ENCODE measurements at regions not wholly inside any gene's neighbourhood (a gene's known extent, or its start where the extent isn't known, plus 50 kb on each side); places are given as distances from the start of the nearest gene placed in this dataset.

- TF ChIP-seq, protein P1, sequence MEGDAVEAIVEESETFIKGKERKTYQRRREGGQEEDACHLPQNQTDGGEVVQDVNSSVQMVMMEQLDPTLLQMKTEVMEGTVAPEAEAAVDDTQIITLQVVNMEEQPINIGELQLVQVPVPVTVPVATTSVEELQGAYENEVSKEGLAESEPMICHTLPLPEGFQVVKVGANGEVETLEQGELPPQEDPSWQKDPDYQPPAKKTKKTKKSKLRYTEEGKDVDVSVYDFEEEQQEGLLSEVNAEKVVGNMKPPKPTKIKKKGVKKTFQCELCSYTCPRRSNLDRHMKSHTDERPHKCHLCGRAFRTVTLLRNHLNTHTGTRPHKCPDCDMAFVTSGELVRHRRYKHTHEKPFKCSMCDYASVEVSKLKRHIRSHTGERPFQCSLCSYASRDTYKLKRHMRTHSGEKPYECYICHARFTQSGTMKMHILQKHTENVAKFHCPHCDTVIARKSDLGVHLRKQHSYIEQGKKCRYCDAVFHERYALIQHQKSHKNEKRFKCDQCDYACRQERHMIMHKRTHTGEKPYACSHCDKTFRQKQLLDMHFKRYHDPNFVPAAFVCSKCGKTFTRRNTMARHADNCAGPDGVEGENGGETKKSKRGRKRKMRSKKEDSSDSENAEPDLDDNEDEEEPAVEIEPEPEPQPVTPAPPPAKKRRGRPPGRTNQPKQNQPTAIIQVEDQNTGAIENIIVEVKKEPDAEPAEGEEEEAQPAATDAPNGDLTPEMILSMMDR (conservative IDR thresholded peaks at IDR 0.05; ENCODE audit: control insufficient read depth, insufficient read depth, low read depth, low read length), result no peak
- H3K4me3 ChIP-seq (ENCODE audit: control insufficient read depth, low read depth, low read length), result no peak overlapping the region
- DNase-seq (ENCODE audit: low read depth), result no peak
These were observed 819.3 kb upstream of the PCDH20 start for GRCh38 chr13:62234780-62235440.

DNA sequence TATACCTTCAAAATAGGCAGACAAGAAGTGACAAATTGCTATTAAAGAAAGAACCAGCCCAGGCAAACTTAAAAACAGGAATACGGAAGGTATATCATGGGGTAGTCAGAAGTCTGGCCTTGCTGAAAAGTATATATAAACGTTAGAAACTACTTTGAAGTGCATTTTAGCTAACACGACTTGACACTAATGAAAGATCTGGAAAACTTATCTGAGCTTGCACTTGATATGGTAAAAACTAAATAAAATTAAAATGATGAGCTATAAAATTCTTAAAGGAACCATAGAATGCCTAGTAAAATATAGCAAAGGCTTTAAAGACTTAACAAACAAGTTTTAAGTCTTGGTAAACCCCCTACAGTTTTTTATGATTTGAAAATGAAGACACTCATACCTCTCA lies 795.3 kb upstream of the PCDH20 start:
- TF ChIP-seq, protein P1 (conservative IDR thresholded peaks at IDR 0.05; ENCODE audit: control insufficient read depth, insufficient read depth, low read depth, low read length), result no peak
- no peak for DNase-seq (ENCODE audit: low read depth)
- no peak overlapping the region for H3K4me3 ChIP-seq (ENCODE audit: control insufficient read depth, low read depth, low read length)

- TF ChIP-seq, protein P1 (conservative IDR thresholded peaks at IDR 0.05; ENCODE audit: control insufficient read depth, insufficient read depth, low read depth, low read length), result no peak
- H3K4me3 ChIP-seq (ENCODE audit: control insufficient read depth, low read depth, low read length), result no peak overlapping the region
- no peak for DNase-seq (ENCODE audit: low read depth)
These were observed 793.9 kb upstream of the PCDH20 start for GRCh38 chr13:62209529-62209928.

DNA sequence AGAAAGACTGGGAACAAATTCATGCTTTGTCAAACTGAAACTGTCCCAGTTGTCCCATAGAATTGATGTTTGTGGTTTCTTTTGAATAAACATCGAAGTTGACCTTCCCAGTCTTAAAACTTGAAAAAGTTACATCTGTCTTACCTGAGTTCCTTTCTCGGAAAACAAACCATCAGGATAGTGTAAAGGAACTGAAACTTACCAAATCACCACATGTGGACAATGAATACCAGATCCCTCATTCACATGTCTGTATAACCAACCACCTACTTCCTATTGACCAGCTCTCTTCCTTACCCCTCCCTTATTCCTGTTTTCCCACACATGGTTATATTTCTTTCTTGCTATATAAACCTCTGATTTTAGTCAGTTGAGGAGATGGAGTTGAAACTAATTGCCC lies 791.7 kb upstream of the PCDH20 start:
- H3K4me3 ChIP-seq (ENCODE audit: control insufficient read depth, low read depth, low read length), result no peak overlapping the region
- DNase-seq (ENCODE audit: low read depth), result no peak
- TF ChIP-seq, protein P1 (conservative IDR thresholded peaks at IDR 0.05; ENCODE audit: control insufficient read depth, insufficient read depth, low read depth, low read length), result no peak

DNA sequence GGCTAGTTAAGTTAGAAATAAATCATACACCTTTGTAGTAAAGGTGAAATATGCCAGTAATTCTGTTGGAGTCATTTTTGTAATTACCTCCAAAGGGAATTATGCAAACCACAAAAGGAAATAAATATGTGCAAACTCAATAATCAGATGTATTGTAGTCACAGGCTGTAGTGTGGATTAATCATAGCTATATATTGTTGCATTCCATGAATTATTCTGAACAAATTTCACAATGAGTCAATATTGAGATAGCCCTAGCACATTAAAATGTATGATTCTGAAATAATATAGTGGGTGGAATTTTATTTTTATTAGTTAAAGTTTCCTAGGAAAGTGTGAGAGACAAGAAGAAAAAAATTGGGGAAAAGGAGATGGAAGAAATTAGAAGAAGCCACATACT lies 790.5 kb upstream of the PCDH20 start:
- DNase-seq (ENCODE audit: low read depth), result no peak
- no peak overlapping the region for H3K4me3 ChIP-seq (ENCODE audit: control insufficient read depth, low read depth, low read length)
- TF ChIP-seq, protein P1 (conservative IDR thresholded peaks at IDR 0.05; ENCODE audit: control insufficient read depth, insufficient read depth, low read depth, low read length), result no peak

GRCh38 chr13:62205273-62205672 lies 789.6 kb upstream of the PCDH20 start:
- no peak overlapping the region for H3K4me3 ChIP-seq (ENCODE audit: control insufficient read depth, low read depth, low read length)
- no peak for DNase-seq (ENCODE audit: low read depth)
- TF ChIP-seq, protein P1 (conservative IDR thresholded peaks at IDR 0.05; ENCODE audit: control insufficient read depth, insufficient read depth, low read depth, low read length), result no peak

DNA sequence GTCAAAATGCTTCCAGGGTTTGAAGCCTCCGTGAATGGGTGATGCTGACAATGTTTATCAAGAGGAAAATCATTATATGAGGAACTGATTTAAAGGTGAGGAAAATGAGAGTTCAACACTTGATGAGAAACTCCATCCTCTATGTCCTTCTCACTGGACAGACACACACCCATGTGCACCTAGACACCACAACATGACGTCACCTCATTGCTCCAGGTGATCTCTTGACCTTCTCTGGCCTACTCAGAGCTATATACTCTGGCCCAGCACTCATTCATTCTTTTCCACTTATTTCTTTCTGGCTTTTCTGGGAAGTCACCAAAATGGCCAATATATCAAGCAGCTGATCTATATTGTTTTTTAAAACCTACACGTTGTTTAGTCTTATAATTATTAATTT lies 778.7 kb upstream of the PCDH20 start:
- DNase-seq (ENCODE audit: low read depth), result no peak
- H3K4me3 ChIP-seq (ENCODE audit: control insufficient read depth, low read depth, low read length), result no peak overlapping the region
- TF ChIP-seq, protein P1 (conservative IDR thresholded peaks at IDR 0.05; ENCODE audit: control insufficient read depth, insufficient read depth, low read depth, low read length), result no peak

All from fibroblast of mammary gland (primary cell).